B cell (primary cell): ENCODE measurements at regions not wholly inside any gene's neighbourhood (a gene's known extent, or its start where the extent isn't known, plus 50 kb on each side); places are given as distances from the start of the nearest gene placed in this dataset.

Source experiments
- ATAC-seq: fragments of 200-7000 bp; cut with Tn5 transposase; one replicate; pipeline ENCODE4 v1.10.0; 2021; ENCODE audit warnings: low read depth, mild to moderate bottlenecking, moderate number of reproducible peaks, moderate library complexity
- CTCF ChIA-PET: fragments of 350-600 bp; sonication (Branson Sonifier 250); formaldehyde crosslinking; loops from one replicate; lab custom pipeline; 2021; ENCODE audit warnings: antibody characterized with exemption, inconsistent platforms; lab: Charles Lee
- POLR2A ChIA-PET: fragments of 350-600 bp; sonication (Branson Sonifier 250); formaldehyde crosslinking; loops from one replicate; lab custom pipeline; 2021; ENCODE audit warnings: antibody characterized with exemption; lab: Charles Lee
- DNase-seq: peaks from one replicate; pipeline ENCODE4 v3.0.0; 2013
- H2AFZ ChIP-seq: 2 replicates; pipeline ENCODE4 v1.6.1; 2012; ENCODE audit warnings: mild to moderate bottlenecking, low read depth, low read length; ENCODE audit not compliant: insufficient read depth, poor library complexity, severe bottlenecking
- H3K27ac ChIP-seq, 2 donors: 1 replicate in 1 of 2; 2 replicates in 1 of 2; pipeline ENCODE4 v1.5.1; 2012 to 2013; ENCODE audit warnings: low read length in 2 of 2, mild to moderate bottlenecking in 2 of 2, moderate library complexity in 1 of 2
- H3K27me3 ChIP-seq, 4 experiments: fragments of 200-600 bp in 1 of 4; sonication (generic) in 1 of 4; replicated peaks in 1 of 4; 1 replicate in 2 of 4; 2 replicates in 2 of 4; pipeline versions ENCODE4 v1.6.1 to v1.7.0; 2013 to 2016; ENCODE audit warnings: low read length in 3 of 4, mild to moderate bottlenecking in 2 of 4, mixed read lengths in 1 of 4, moderate library complexity in 1 of 4; ENCODE audit not compliant: insufficient read depth in 4 of 4, control insufficient read depth in 3 of 4; ENCODE audit errors: control extremely low read depth in 1 of 4
- H3K36me3 ChIP-seq, 2 experiments: replicated peaks in 1 of 2; 1 replicate in 1 of 2; 2 replicates in 1 of 2; pipeline versions ENCODE4 v1.6.1 to v1.7.1; 2013; ENCODE audit warnings: low read length in 1 of 2; ENCODE audit not compliant: insufficient read depth in 2 of 2, control insufficient read depth in 1 of 2; ENCODE audit errors: control extremely low read depth in 1 of 2, extremely low read depth in 1 of 2
- H3K4me1 ChIP-seq, 2 donors: fragments of 200-600 bp in 1 of 2; sonication (generic) in 1 of 2; 1 replicate in 1 of 2; 2 replicates in 1 of 2; pipeline versions ENCODE4 v1.5.1 to v1.6.1; 2013 to 2017; ENCODE audit warnings: low read length in 2 of 2; ENCODE audit not compliant: control insufficient read depth in 2 of 2, insufficient read depth in 2 of 2
- H3K4me2 ChIP-seq: replicated peaks from 2 replicates; pipeline ENCODE3; 2012; ENCODE audit warnings: mild to moderate bottlenecking, low read depth, low read length; ENCODE audit not compliant: poor library complexity, severe bottlenecking
- H3K4me3 ChIP-seq, 5 experiments: fragments of 200-600 bp in 1 of 5; sonication (generic) in 1 of 5; 1 replicate in 3 of 5; 2 replicates in 2 of 5; pipeline versions ENCODE4 v1.5.1 to v1.7.0; 2011 to 2016; ENCODE audit warnings: low read length in 4 of 5, mild to moderate bottlenecking in 4 of 5, low read depth in 2 of 5, control low read depth in 1 of 5, moderate library complexity in 1 of 5; ENCODE audit not compliant: insufficient read depth in 1 of 5; ENCODE audit errors: control extremely low read depth in 1 of 5, extremely low read depth in 1 of 5
- H3K79me2 ChIP-seq: fragments of 200-600 bp; sonication (generic); one replicate; pipeline ENCODE4 v1.6.0; 2016; ENCODE audit warnings: low read length; ENCODE audit not compliant: control insufficient read depth, insufficient read depth
- H3K9ac ChIP-seq: fragments of 200-600 bp; sonication (generic); 2 replicates; pipeline ENCODE4 v1.6.1; 2017; ENCODE audit warnings: mild to moderate bottlenecking, low read length, moderate library complexity
- H3K9me3 ChIP-seq, 3 donors: one replicate each; pipeline versions ENCODE4 v1.6.1 to v1.7.1; 2013; ENCODE audit warnings: low read length in 2 of 3; ENCODE audit not compliant: control insufficient read depth in 2 of 3, insufficient read depth in 1 of 3; ENCODE audit errors: control extremely low read depth in 1 of 3
- H4K20me1 ChIP-seq: 2 replicates; pipeline ENCODE4 v1.6.0; 2012; ENCODE audit warnings: mild to moderate bottlenecking, low read length; ENCODE audit not compliant: insufficient read depth, control insufficient read depth, poor library complexity, severe bottlenecking
- H3K27ac Mint-ChIP-seq: one replicate; pipeline ENCODE4 v1.8.0; 2021; ENCODE audit warnings: mixed read lengths
- H3K27me3 Mint-ChIP-seq: one replicate; pipeline ENCODE4 v1.8.0; 2021; ENCODE audit warnings: mixed read lengths
- H3K4me1 Mint-ChIP-seq: one replicate; pipeline ENCODE4 v1.8.0; 2021; ENCODE audit warnings: mixed read lengths
- H3K4me3 Mint-ChIP-seq: one replicate; pipeline ENCODE4 v1.8.0; 2021; ENCODE audit warnings: mixed read lengths
- H3K9me3 Mint-ChIP-seq: one replicate; pipeline ENCODE4 v1.8.0; 2022; ENCODE audit warnings: mixed read lengths; ENCODE audit not compliant: insufficient read depth
- EZH2 ChIP-seq: IDR thresholded peaks from 2 replicates; pipeline ENCODE4 v1.6.1; 2012; ENCODE audit warnings: borderline replicate concordance, low read depth, mild to moderate bottlenecking, moderate library complexity, low read length; ENCODE audit not compliant: insufficient read depth, poor library complexity, severe bottlenecking
- WGBS: methylation state at CpG from one replicate; pipeline ENCODE4 v1.1.5; 2013; ENCODE audit warnings: missing lambda C conversion rate; ENCODE audit not compliant: insufficient coverage; 5-methylcytosine and 5-hydroxymethylcytosine counted together
- intact Hi-C: fragments of 100-400 bp; cut with micrococcal nuclease; formaldehyde crosslinking; loops from one replicate; pipeline ENCODE4 v1.10.0; 2022
- TF ChIP-seq, protein P1 (sequence below): fragments of 200-600 bp; IDR thresholded peaks from one replicate; pipeline ENCODE4 v1.8.0; 2022; ENCODE audit warnings: antibody characterized with exemption, mild to moderate bottlenecking

DNA sequence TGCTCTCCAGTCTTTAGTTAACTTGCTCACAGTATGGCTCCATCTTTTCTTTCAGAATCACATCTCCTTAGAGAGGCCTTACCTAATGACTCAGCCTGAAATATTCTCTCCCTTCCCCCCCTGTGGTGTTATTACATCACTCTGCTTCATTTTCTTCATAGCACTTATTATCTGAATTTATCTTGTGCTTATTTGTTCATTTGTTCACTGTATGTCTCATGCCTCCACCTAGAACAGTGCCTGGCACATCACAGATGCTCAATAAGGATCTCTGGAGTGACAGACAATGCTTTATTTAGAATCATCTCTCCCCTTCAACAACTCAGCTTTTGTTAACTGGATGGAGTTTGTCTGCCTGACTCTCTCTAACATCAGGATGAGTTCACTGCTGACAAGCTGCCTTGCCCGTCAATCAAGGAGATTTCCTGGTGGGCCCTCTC lies 96.6 kb upstream of the MAN1A1 start:
- peaks cover 46% of the 10 kb centered on the region for H3K4me1 Mint-ChIP-seq
- Histone ChIP-seq H3K79me2 (no peaks in the 10 kb centered on the region), H3K9ac (no peak overlapping the region), H3K27me3 (no peaks in the 10 kb centered on the region), H4K20me1 (no peaks in the 10 kb centered on the region), H2AFZ (no peak overlapping the region), H3K27ac (no peak overlapping the region), H3K9me3 (peaks cover 0 to 6% (median 0%) of the 10 kb centered on the region in 3 donors), H3K36me3 (no peaks in the 10 kb centered on the region), H3K4me1 (peaks cover 40 to 41% of the 10 kb centered on the region in 2 donors), H3K4me2 (no peak overlapping the region), H3K4me3 (no peak overlapping the region)
- H3K9me3 Mint-ChIP-seq: no peaks in the 10 kb centered on the region
- POLR2A ChIA-PET: no interaction called here
- CTCF ChIA-PET: no interaction called here
- 80% methylated on average over 1 of the region's 1 CpG for whole genome bisulfite sequencing
- intact Hi-C loops: no loop called here
- TF ChIP-seq, protein P1, sequence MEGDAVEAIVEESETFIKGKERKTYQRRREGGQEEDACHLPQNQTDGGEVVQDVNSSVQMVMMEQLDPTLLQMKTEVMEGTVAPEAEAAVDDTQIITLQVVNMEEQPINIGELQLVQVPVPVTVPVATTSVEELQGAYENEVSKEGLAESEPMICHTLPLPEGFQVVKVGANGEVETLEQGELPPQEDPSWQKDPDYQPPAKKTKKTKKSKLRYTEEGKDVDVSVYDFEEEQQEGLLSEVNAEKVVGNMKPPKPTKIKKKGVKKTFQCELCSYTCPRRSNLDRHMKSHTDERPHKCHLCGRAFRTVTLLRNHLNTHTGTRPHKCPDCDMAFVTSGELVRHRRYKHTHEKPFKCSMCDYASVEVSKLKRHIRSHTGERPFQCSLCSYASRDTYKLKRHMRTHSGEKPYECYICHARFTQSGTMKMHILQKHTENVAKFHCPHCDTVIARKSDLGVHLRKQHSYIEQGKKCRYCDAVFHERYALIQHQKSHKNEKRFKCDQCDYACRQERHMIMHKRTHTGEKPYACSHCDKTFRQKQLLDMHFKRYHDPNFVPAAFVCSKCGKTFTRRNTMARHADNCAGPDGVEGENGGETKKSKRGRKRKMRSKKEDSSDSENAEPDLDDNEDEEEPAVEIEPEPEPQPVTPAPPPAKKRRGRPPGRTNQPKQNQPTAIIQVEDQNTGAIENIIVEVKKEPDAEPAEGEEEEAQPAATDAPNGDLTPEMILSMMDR: no peak
- no peak for TF ChIP-seq EZH2
- H3K27me3 Mint-ChIP-seq: no peaks in the 10 kb centered on the region
- H3K4me3 Mint-ChIP-seq: no peak overlapping the region
- DNase-seq (no peak), ATAC-seq (no peak)
- H3K27ac Mint-ChIP-seq: no peak overlapping the region

DNA sequence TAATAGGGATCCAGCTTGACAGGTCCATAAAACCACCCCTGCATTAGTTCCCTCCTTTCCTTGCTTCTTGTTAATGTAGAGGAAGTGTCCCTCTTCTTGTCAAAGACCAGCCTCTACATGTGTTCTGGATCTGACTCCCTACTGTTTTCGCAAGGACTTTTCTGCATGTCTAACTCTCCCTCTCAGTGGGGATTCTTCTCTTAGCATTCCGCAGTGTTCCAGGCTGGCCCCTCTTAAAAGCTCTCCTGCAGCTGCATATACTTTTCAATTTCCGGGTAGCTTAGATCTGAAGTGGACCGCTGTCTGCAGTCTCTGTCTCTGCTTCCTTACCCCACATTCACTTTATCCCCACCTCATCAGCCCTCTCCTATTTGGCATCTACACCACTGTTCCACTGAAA lies 96.1 kb upstream of the MAN1A1 start:
- H3K36me3 ChIP-seq: no peaks in the 10 kb centered on the region
- peaks cover 0 to 9% (median 0%) of the 10 kb centered on the region in 3 donors for H3K9me3 ChIP-seq
- TF ChIP-seq, protein P1: no peak
- no peak for TF ChIP-seq EZH2
- H3K9ac ChIP-seq: no peak overlapping the region
- intact Hi-C loops: no loop called here
- WGBS: 97% methylated on average over 4 of the region's 4 CpGs
- H4K20me1 ChIP-seq: no peaks in the 10 kb centered on the region
- ChIA-PET POLR2A (no interaction called here), CTCF (no interaction called here)
- no peaks in the 10 kb centered on the region for H3K27me3 ChIP-seq
- Mint-ChIP-seq H3K9me3 (no peaks in the 10 kb centered on the region), H3K4me1 (peaks cover 44% of the 10 kb centered on the region), H3K4me3 (no peak overlapping the region), H3K27ac (no peak overlapping the region), H3K27me3 (no peaks in the 10 kb centered on the region)
- peaks cover 40 to 41% of the 10 kb centered on the region in 2 donors for H3K4me1 ChIP-seq
- no peak for DNase-seq
- H3K4me3 ChIP-seq: no peak overlapping the region
- no peak overlapping the region for H3K27ac ChIP-seq
- no peak for ATAC-seq
- H2AFZ ChIP-seq: no peak overlapping the region
- H3K4me2 ChIP-seq: no peak overlapping the region
- no peaks in the 10 kb centered on the region for H3K79me2 ChIP-seq
